ENCODE measurements at regions not wholly inside any gene's neighbourhood (a gene's known extent, or its start where the extent isn't known, plus 50 kb on each side); places are given as distances from the start of the nearest gene placed in this dataset.
"Not testable (repeated sequence)": the region's sequence is repeated elsewhere in the genome, so short reads cannot be mapped to it uniquely, and the experiment has no call there.

- no peak overlapping the region for H3K4me3 ChIP-seq (ENCODE audit: low read length)
These were observed 131.7 kb upstream of the MYO10 start for GRCh38 chr5:17067657-17068392.

DNA sequence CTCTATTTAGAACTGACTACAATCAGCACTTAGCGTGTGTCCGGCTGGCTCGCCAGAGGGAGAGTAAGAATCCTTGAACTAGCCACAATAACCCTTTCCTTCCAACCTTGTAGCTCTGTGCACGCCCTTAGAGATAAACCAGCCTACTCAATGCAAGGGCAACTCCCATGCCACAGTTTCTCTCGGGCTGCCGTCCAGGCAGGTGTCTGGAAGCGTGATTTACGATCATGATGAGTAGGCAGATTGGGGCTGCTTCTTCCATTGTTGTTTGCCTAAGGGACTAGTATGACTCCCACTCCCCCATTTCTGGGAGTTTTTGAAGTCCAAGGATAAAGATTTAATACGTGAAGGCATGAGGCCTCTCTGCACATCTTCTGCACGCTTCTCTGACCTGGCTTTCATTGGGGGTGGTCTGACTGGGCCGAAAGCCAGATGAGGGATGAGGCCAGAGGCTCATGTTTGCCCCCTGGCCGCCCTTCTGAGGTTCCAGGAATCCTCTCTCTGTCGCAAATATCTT, 134.0 kb upstream of the MYO10 start:
- H3K9me3 ChIP-seq (ENCODE audit: control insufficient read depth, low read depth, low read length), result no peaks in the 10 kb centered on the region
- no peaks in the 10 kb centered on the region for H3K27me3 ChIP-seq (ENCODE audit: control insufficient read depth, insufficient read depth, low read length)
- no peak overlapping the region for H3K27ac ChIP-seq (ENCODE audit: low read length)
- H3K4me1 ChIP-seq (ENCODE audit: control insufficient read depth, low read depth, low read length), result peaks cover 4% of the 10 kb centered on the region
- no peaks in the 10 kb centered on the region for H3K36me3 ChIP-seq (ENCODE audit: control insufficient read depth, low read depth, low read length)
- no peak overlapping the region for H3K9ac ChIP-seq (ENCODE audit: low read length)
- H3K4me3 ChIP-seq (ENCODE audit: low read length), result no peak overlapping the region

More at GRCh38 chr5:17067657-17068392, 131.7 kb upstream of the MYO10 start:
- H3K9ac ChIP-seq (ENCODE audit: low read length), result no peak overlapping the region
- no peak overlapping the region for H3K27ac ChIP-seq (ENCODE audit: low read length)
- no peaks in the 10 kb centered on the region for H3K36me3 ChIP-seq (ENCODE audit: control insufficient read depth, low read depth, low read length)
- no peaks in the 10 kb centered on the region for H3K9me3 ChIP-seq (ENCODE audit: control insufficient read depth, low read depth, low read length)
- no peaks in the 10 kb centered on the region for H3K27me3 ChIP-seq (ENCODE audit: control insufficient read depth, insufficient read depth, low read length)
- peaks cover 4% of the 10 kb centered on the region for H3K4me1 ChIP-seq (ENCODE audit: control insufficient read depth, low read depth, low read length)

DNA sequence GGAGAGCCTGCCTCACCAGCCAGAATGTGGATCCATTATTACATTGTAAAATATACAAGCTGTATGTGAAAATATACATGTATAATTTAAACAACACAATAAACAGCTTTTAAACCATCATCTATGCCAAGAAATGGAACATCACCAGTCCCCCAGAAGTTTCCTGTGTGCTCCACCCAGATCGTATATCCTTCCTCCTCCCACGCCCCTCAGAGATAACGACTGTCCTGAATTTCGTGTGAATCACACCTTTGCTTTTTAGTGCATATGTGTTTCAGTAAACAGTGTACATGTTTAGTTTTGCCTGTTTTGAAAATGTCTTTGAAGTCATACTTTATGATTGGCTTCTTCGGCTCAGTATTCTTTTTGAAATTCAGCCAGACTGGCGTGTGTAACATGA, 134.6 kb upstream of the MYO10 start:
- H3K27me3 ChIP-seq (ENCODE audit: control insufficient read depth, insufficient read depth, low read length), result no peaks in the 10 kb centered on the region
- H3K4me3 ChIP-seq (ENCODE audit: low read length), result no peak overlapping the region
- H3K4me1 ChIP-seq (ENCODE audit: control insufficient read depth, low read depth, low read length), result peaks cover 4% of the 10 kb centered on the region
- H3K36me3 ChIP-seq (ENCODE audit: control insufficient read depth, low read depth, low read length), result no peaks in the 10 kb centered on the region
- no peaks in the 10 kb centered on the region for H3K9me3 ChIP-seq (ENCODE audit: control insufficient read depth, low read depth, low read length)
- H3K27ac ChIP-seq (ENCODE audit: low read length), result no peak overlapping the region
- H3K9ac ChIP-seq (ENCODE audit: low read length), result no peak overlapping the region

- H3K9me3 ChIP-seq (ENCODE audit: control insufficient read depth, low read depth, low read length), result no peaks in the 10 kb centered on the region
- H3K27me3 ChIP-seq (ENCODE audit: control insufficient read depth, insufficient read depth, low read length), result no peaks in the 10 kb centered on the region
- no peak overlapping the region for H3K4me3 ChIP-seq (ENCODE audit: low read length)
- no peak overlapping the region for H3K9ac ChIP-seq (ENCODE audit: low read length)
- H3K4me1 ChIP-seq (ENCODE audit: control insufficient read depth, low read depth, low read length), result no peaks in the 10 kb centered on the region
- H3K36me3 ChIP-seq (ENCODE audit: control insufficient read depth, low read depth, low read length), result no peaks in the 10 kb centered on the region
- H3K27ac ChIP-seq (ENCODE audit: low read length), result no peak overlapping the region
These were observed 139.1 kb upstream of the MYO10 start for GRCh38 chr5:17075236-17075635.

DNA sequence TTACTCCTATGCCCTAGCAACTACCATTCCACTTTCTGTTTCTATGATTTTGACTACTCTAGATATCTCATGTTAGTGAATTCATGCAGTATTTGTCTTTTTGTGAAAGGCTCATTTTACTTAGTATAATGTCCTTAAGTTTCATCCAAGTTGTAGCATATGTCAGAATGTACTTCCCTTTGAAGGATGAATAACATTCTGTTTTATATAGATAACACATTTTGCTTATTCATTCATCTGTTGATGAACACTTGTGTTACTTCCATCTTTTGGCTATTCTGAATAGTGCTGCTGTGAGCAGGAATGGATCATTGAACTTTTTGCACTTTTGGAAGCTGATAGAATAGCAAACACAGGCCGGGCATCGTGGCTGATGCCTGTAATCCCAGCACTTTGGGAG, 140.2 kb upstream of the MYO10 start:
- Histone ChIP-seq H3K9ac (ENCODE audit: low read length) (no peak overlapping the region), H3K27ac (ENCODE audit: low read length) (no peak overlapping the region), H3K9me3 (ENCODE audit: control insufficient read depth, low read depth, low read length) (no peaks in the 10 kb centered on the region), H3K4me1 (ENCODE audit: control insufficient read depth, low read depth, low read length) (no peaks in the 10 kb centered on the region), H3K27me3 (ENCODE audit: control insufficient read depth, insufficient read depth, low read length) (no peaks in the 10 kb centered on the region), H3K36me3 (ENCODE audit: control insufficient read depth, low read depth, low read length) (no peaks in the 10 kb centered on the region), H3K4me3 (ENCODE audit: low read length) (no peak overlapping the region)

- no peaks in the 10 kb centered on the region for H3K9me3 ChIP-seq (ENCODE audit: control insufficient read depth, low read depth, low read length)
- no peaks in the 10 kb centered on the region for H3K4me1 ChIP-seq (ENCODE audit: control insufficient read depth, low read depth, low read length)
- H3K4me3 ChIP-seq (ENCODE audit: low read length), result no peak overlapping the region
- H3K27me3 ChIP-seq (ENCODE audit: control insufficient read depth, insufficient read depth, low read length), result no peaks in the 10 kb centered on the region
- H3K27ac ChIP-seq (ENCODE audit: low read length), result no peak overlapping the region
- H3K36me3 ChIP-seq (ENCODE audit: control insufficient read depth, low read depth, low read length), result no peaks in the 10 kb centered on the region
- no peak overlapping the region for H3K9ac ChIP-seq (ENCODE audit: low read length)
These were observed 139.8 kb upstream of the BASP1 start for GRCh38 chr5:17077440-17078233.

GRCh38 chr5:17079562-17079961, 137.9 kb upstream of the BASP1 start:
- H3K27me3 ChIP-seq (ENCODE audit: control insufficient read depth, insufficient read depth, low read length), result no peaks in the 10 kb centered on the region
- H3K4me1 ChIP-seq (ENCODE audit: control insufficient read depth, low read depth, low read length), result no peaks in the 10 kb centered on the region
- H3K36me3 ChIP-seq (ENCODE audit: control insufficient read depth, low read depth, low read length), result no peaks in the 10 kb centered on the region
- H3K9me3 ChIP-seq (ENCODE audit: control insufficient read depth, low read depth, low read length), result no peaks in the 10 kb centered on the region
- no peak overlapping the region for H3K9ac ChIP-seq (ENCODE audit: low read length)
- H3K4me3 ChIP-seq (ENCODE audit: low read length), result no peak overlapping the region
- H3K27ac ChIP-seq (ENCODE audit: low read length), result no peak overlapping the region

GRCh38 chr5:17080361-17080760, 137.1 kb upstream of the BASP1 start:
- H3K9ac ChIP-seq (ENCODE audit: low read length), result no peak overlapping the region
- H3K4me3 ChIP-seq (ENCODE audit: low read length), result no peak overlapping the region
- no peaks in the 10 kb centered on the region for H3K27me3 ChIP-seq (ENCODE audit: control insufficient read depth, insufficient read depth, low read length)
- no peaks in the 10 kb centered on the region for H3K36me3 ChIP-seq (ENCODE audit: control insufficient read depth, low read depth, low read length)
- H3K27ac ChIP-seq (ENCODE audit: low read length), result no peak overlapping the region
- H3K9me3 ChIP-seq (ENCODE audit: control insufficient read depth, low read depth, low read length), result no peaks in the 10 kb centered on the region
- H3K4me1 ChIP-seq (ENCODE audit: control insufficient read depth, low read depth, low read length), result no peaks in the 10 kb centered on the region

DNA sequence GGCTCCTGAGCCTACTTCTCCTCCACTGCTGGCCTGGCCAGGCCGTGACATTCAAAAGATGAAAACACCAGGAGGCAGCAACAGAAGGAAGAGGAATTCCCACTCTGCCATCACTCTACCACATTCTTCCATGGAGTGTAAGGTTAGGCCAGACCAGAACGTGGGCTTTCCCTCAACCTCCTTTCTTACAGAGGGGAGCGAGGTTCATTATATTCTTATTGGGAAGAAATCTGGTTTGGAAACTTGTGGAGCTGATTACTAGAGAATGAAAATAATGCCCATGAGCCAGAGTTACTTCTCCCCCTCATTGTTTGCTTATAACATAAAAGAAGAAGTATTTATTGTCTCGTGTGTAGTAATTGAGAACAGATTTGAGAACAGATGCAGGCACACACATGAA, 136.3 kb upstream of the BASP1 start:
- Histone ChIP-seq H3K36me3 (ENCODE audit: control insufficient read depth, low read depth, low read length) (no peaks in the 10 kb centered on the region), H3K4me1 (ENCODE audit: control insufficient read depth, low read depth, low read length) (no peaks in the 10 kb centered on the region), H3K27ac (ENCODE audit: low read length) (no peak overlapping the region), H3K9ac (ENCODE audit: low read length) (no peak overlapping the region), H3K4me3 (ENCODE audit: low read length) (no peak overlapping the region), H3K9me3 (ENCODE audit: control insufficient read depth, low read depth, low read length) (no peaks in the 10 kb centered on the region), H3K27me3 (ENCODE audit: control insufficient read depth, insufficient read depth, low read length) (no peaks in the 10 kb centered on the region)

DNA sequence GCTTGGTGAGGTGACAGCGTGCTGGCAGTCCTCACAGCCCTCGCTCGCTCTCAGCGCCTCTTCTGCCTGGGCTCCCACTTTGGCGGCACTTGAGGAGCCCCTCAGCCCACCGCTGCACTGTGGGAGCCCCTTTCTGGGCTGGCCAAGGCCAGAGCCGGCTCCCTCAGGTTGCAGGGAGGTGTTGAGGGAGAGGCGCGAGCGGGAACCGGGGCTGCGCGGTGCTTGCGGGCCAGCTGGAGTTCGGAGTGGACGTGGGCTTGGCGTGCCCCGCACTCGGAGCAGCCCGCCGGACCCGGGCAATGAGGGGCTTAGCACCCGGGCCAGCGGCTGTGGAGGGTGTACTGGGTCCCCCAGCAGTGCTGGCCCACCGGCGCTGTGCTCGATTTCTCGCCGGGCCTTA, 134.2 kb upstream of the BASP1 start:
- H3K27ac ChIP-seq (ENCODE audit: low read length); H3K9me3 ChIP-seq (ENCODE audit: control insufficient read depth, low read depth, low read length); H3K36me3 ChIP-seq (ENCODE audit: control insufficient read depth, low read depth, low read length); H3K9ac ChIP-seq (ENCODE audit: low read length); H3K4me1 ChIP-seq (ENCODE audit: control insufficient read depth, low read depth, low read length); H3K27me3 ChIP-seq (ENCODE audit: control insufficient read depth, insufficient read depth, low read length); H3K4me3 ChIP-seq (ENCODE audit: low read length): not testable (repeated sequence)

- no peaks in the 10 kb centered on the region for H3K4me1 ChIP-seq (ENCODE audit: control insufficient read depth, low read depth, low read length)
- no peak overlapping the region for H3K4me3 ChIP-seq (ENCODE audit: low read length)
- no peak overlapping the region for H3K27ac ChIP-seq (ENCODE audit: low read length)
- H3K9me3 ChIP-seq (ENCODE audit: control insufficient read depth, low read depth, low read length), result no peaks in the 10 kb centered on the region
- H3K36me3 ChIP-seq (ENCODE audit: control insufficient read depth, low read depth, low read length), result no peaks in the 10 kb centered on the region
- no peak overlapping the region for H3K9ac ChIP-seq (ENCODE audit: low read length)
- no peaks in the 10 kb centered on the region for H3K27me3 ChIP-seq (ENCODE audit: control insufficient read depth, insufficient read depth, low read length)
These were observed 130.4 kb upstream of the BASP1 start for GRCh38 chr5:17087035-17087434.

DNA sequence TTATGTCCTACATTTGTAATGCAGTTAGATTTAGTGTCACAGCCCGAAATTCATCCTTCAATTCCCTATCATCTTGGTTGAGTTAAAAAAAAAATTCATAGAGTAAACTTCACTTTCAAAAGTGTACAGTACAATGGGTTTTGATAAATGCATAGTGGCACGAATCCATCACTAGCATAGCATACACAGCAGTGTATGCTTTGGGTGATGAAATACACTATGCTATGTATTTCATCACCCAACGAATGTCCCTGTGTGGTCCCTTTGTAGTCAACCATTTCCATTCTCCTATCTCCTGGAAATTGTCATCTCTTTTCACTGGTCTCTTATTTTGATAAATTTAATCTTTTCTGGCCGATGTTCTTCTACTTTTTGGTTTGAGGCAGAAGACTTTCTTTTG, 129.4 kb upstream of the BASP1 start:
- Histone ChIP-seq H3K36me3 (ENCODE audit: control insufficient read depth, low read depth, low read length) (no peaks in the 10 kb centered on the region), H3K4me1 (ENCODE audit: control insufficient read depth, low read depth, low read length) (no peaks in the 10 kb centered on the region), H3K4me3 (ENCODE audit: low read length) (no peak overlapping the region), H3K27ac (ENCODE audit: low read length) (no peak overlapping the region), H3K9me3 (ENCODE audit: control insufficient read depth, low read depth, low read length) (no peaks in the 10 kb centered on the region), H3K27me3 (ENCODE audit: control insufficient read depth, insufficient read depth, low read length) (no peaks in the 10 kb centered on the region), H3K9ac (ENCODE audit: low read length) (no peak overlapping the region)

All from iPS-18a (cell line).